GM21717 (cell line): ENCODE measurements at regions not wholly inside any gene's neighbourhood (a gene's known extent, or its start where the extent isn't known, plus 50 kb on each side); places are given as distances from the start of the nearest gene placed in this dataset.
"Not testable (repeated sequence)": the region's sequence is repeated elsewhere in the genome, so short reads cannot be mapped to it uniquely, and the experiment has no call there.

Experiments
- ATAC-seq: cut with Tn5 transposase; IDR thresholded peaks from one replicate; pipeline ENCODE4 v1.9.1; 2021; ENCODE audit warnings: mild to moderate bottlenecking, moderate library complexity; ENCODE audit not compliant: unreplicated experiment

DNA sequence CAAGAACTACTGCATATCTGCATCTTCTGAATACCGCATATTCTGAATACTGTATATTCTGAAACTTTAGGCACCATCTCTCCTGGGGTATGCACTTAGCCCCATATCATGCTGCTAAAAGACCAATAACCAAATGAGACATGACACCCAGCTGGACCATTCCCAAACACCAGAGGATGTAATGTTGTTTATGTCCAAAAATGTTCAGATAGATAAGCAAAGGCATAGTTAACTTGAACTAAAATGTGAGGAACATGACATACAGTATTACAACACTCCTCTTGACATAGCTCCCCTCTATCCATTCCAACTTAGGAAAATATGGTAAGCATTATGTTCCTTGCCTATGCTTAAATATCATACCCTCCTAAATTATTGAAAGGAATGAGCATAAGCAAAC, 127.3 kb downstream of the TENT5A start:
- no peak for ATAC-seq

DNA sequence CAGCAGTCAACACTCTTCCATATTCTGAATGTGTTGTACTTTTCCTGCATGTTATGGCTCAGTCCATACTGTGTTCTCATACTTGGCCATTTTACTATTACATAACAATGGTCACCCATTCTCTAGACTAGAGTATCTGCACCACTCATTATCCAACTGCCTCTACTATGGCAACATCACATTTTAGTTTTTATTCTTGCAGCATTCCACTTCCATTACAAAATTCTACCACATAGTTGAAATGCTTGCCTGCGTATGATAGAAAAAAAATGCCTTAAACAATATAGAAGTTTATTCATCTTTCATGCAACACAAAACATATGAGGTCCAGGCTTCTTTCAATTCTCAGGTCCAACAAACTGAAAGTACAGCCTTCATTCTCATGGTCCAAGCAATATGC, 128.0 kb downstream of the TENT5A start:
- no peak for ATAC-seq

DNA sequence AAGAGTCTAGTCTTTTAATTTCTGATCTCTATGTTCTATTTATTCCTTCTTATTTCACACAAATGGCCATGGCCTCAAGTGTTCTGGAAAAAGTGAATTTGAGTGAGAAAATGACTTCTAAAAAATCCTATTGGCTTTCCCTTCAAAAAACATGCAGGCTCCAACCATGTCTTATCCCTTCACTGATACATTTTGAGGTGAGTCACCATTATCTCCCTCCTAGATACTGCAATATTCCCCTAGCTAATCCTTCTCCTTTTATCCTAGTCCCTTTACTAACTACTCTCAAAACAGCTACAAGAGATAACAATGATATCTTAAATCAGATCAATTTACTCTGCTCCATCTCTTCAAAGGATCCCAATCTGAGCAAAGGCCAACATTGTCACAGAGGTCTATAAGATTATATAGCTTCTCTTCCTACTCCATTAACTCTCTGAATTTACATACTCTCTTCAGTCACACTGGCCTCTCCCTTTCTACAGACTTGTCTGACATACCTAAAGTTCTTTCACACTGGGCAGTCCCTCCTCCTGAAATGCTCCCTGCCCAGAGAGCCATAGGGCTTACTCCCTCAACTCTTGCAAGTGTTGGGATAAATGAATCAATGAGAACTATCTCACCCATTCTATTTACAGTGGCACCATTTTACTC, 129.2 kb downstream of the TENT5A start:
- ATAC-seq, result no peak

DNA sequence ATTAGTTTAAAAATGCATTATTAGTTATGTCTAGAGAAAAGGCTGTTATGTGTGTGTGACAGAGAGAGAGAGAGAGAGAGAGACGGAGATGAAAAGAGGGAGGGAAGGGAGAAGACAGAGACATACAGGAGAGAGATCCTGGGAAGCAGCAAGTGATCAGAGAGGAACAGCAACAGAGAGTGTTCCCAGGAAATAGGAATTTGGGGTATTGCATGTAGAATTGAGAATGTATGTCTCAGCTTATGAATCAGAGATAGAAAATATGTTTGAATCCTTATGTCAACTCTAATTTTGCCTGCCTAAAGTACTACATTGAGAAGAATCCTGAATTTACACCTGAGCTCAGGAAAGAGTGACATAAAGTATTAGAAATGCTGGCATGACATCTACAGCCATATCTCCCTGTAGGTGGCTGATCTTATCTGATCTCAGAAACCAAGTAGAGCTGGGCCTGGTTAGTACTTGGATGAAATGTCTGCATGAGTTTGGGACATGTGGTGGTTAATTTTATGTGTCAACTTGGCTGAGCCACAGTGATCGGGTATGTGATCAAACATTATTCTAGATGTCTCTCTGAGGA, 130.6 kb downstream of the TENT5A start:
- no peak for ATAC-seq

DNA sequence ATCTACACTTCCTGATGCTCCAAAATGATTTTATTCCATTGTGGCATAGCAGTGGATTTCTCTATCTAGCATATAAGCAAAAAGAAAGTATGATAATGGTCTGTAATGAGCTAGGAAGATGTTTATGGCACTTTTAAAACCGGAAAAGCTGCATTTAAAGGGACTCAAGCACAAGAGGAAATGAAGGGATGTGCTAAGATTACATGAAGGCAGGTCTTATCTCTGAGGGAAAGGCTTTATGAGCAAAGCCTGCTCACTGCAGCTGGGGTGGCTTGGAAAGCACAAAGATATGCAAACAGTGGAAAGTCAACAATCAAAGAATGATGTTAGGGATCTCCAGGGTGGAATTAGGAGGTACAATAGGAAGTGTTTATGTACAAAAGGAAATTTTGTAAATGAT, 138.2 kb downstream of the TENT5A start:
- ATAC-seq, result no peak

DNA sequence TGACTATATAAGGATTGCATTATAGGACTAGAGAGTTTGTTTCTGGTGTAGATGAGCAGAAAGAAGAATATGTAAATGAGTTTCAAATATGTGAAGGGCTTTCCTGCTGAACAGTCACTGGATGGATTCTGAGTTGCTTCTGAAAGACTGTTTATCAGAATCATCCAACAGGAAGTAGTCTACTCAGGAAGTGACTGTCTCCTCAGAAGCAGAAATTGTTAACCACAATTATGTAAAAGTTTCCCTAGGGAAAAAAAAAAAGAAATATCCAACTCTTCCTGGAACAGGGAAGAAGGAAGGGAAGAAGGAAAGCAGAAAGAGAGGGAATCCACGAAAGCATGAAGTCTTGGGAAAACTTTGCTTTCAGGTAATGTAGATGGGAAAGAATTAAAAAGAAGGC, 138.9 kb downstream of the TENT5A start:
- no peak for ATAC-seq

DNA sequence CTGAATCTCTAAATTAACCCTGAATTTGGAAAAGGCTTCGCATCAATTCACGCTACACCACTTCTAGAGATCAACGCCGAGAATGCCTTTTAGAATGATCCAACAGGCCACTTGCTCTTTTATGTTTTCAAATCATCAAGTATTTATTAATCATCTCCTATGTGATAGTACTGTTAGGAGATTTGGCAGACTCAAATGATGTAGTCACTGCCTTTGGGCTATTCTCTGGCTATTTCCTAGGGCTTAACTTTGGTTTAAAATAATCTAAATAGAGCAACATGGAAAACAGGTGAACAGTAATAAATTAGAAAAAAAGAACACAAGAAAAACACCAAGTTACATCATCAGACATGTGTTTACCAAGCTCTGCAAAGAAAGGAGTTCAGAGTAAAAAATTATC, 140.3 kb downstream of the TENT5A start:
- no peak for ATAC-seq

DNA sequence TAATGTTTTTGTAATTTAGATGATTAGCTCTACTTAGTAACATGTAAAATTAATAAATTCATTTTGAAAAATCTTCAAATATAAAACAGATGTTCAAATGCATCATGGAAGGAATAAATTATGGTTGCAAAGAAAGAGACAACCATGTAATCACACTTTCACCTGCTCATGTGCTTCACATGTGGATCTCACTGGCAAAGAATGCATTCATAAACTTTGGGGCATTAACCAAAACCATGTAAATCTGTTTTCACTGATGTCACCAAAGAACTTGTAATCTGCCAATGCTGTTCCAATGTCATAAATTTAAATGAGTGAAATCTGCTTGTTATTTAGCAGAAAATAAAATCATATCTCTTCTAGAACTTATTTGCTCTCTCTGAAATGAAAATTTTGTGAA, 142.7 kb downstream of the TENT5A start:
- no peak for ATAC-seq

DNA sequence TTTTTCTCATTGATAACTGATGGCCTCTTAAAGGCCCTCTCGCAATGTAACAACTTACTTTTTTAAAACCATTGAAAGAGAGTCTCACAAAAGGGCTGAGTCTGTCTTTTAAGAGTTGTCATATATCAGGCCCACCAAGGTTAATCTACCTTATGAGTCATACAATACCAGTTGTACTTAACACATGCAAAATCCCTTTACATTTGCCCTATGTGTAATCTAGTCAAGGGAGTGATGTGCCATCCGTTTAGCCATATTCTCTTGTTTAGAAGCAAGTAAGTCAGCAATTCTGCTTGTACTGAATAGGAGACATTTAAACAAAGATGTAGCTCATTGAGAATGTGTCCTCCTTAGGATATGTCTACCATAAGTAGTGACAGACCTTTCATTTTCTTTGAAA, 143.7 kb downstream of the TENT5A start:
- no peak for ATAC-seq

DNA sequence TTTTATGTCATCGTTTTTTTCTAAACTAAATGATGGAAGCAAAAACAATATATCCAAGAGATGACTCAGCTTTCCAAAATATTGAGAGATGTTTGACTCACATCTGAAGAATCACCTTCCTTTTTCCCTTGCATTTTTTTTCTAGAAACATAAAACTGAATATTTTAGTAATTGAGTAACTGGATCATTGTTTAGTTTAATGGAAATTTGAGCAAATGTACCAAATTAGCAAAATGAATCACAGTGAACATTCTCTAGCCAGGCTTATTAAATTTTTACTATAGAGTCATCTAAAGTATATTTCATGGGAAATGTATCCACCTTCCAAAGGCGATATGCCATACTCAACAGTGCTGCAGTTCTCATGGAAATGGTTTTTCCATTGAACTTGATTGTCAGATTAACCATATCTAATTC, 145.5 kb downstream of the TENT5A start:
- no peak for ATAC-seq

DNA sequence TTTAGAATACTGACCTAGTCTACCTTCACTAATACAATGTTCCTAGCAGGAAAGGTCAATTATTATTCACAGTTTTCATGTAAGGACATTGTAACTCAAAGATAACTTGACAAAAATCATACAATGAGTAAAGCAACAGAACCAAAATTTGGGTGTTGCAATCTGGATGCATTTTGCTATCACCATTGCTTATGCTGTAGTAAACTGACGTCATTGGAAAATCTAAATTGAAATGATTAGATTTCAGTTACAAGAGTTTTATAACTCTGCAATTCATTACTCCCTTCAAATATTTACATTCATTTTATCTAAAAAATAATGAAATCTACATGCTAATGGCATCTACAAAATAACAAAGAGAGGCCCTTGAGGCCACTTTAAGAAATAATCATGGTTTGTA, 147.0 kb downstream of the TENT5A start:
- no peak for ATAC-seq

DNA sequence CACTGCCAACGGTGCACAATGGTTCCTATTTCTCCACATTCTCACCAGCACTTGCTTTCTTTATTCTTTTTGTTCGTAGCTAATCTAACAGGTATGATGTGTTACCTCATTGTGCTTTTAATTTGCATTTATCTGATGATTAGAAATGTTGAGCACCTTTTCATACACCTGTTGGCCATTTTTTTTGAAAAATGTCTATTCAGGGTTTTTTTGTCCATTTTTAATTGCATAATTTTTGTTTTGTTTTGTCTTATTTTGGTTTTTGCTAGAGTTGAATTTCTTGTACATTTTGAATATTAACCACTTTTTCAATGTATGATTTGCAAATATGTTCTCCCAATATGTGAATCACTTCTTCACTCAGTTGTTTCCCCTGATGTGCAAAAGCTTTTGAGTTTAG, 150.6 kb downstream of the TENT5A start:
- ATAC-seq, result no peak

DNA sequence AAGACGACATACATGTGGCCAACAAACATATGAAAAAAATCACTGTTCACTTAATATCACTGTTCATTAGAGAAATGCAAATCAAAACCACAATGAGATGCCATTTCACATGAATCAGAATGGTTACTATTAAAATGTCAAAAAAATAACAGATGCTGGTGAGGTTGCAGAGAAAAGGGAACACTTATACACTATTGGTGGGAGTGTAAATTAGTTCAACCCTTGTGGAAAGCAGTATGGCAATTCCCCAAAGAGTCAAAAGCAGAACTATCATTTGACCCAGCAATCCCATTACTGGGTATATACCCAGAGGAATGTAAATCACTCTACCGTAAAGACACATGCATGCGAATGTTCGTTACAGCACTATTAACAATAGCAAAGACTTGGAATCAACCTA, 152.0 kb downstream of the TENT5A start:
- ATAC-seq, result not testable (repeated sequence)

DNA sequence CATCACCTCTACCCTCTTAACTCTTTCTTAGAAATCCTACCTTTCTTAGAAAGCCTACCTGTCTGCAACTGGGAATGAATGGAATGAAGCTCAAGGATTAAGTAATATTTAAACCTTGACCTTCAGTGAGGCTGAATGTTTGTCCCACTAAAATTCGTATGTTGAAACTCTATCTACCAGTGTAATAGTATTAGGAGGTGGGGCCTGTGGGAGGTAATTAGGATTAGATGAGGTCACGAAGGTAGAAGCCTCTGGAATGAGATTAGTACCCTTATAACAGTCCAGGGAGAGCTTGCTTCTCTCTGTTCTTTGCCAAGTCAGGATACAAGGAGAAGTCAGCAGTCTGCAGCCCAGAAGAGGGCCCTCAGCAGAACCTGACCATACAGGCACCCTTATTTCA, 158.0 kb downstream of the TENT5A start:
- no peak for ATAC-seq

DNA sequence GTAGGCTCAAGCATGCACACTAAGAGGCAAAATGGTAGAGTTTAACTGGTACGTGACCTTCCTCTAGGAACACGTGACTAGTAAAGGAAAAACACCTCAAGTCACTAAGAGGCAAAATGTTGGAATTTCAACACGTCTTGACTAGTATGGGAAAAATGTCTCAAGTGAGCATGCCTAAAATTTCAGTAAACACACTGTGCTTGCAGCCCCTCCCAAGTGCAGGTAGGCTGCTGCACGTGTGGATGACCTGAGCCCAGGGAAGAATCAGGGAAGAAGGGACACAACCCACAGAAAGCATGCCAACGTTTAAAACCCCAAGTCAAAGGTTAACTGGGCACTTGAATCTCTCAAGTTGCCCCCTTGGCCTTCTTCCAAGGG, 162.2 kb downstream of the TENT5A start:
- ATAC-seq, result no peak

DNA sequence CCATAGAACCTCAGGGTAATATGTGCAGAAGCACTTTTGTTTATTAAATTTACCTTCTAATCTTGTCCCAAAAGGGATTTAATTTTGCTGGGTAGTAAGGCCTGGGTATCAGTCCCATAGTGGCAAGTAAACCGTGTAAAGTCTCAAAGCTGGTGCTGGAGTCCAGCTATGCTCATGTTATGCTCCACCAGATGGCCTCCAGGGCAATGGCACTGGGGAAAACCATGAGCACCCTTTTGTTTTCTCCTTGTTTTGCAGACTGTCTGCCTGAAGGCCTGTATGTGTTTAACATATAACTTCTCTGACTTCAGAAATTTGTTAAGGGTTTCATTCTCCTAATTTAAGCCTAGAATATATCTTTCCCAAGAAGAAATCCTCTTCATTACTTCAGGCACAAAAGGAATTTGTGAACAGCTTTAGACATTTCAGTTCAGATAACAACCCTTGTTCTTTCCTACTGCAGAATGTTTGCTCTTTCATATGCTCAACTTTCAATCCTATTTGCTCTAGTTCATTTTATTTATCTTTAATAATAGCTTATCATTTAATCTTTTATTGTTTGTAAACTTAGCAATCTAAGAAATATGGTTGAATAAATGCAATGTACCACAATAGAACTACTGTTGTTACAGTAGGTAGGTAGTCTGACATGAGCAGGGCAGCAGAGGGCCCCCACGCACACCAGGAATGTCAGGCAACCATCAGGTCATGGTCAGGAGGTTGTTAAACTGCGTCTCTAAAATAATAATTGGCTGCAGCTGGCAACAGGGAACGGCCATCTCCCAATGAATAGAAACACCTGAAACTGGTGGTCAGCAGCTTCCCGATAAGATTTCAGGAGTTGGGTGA, 162.8 kb downstream of the TENT5A start:
- ATAC-seq, result no peak

DNA sequence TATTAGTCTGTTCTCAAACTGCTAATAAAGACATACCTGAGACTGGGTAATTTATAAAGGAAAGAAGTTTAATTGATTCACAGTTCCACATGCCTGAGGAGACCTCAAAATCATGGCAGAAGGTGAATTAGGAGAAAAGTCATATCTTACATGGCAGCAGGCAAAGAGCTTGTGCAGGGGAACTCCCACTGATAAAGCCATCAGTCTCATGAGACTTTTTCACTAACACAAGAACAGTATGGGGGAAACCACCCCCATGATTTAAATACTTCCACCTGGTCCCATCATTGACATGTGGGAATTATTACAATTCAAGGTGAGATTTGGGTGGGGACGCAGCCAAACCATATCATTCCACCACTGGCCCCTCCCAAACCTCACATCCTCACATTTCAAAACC, 166.8 kb downstream of the TENT5A start:
- not testable (repeated sequence) for ATAC-seq

DNA sequence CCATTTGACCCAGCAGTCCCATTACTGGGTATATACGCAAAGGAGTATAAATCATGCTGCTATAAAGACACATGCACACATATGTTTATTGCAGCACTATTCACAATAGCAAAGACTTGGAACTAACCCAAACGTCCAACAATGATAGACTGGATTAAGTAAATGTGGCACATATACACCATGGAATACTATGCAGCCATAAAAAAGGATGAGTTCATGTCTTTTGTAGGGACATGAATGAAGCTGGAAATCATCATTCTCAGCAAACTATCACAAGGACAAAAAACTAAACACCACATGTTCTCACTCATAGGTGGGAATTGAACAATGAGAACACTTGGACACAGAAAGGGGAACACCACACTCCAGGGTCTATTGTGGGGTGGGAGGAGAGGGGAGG, 168.3 kb downstream of the TENT5A start:
- ATAC-seq, result not testable (repeated sequence)

DNA sequence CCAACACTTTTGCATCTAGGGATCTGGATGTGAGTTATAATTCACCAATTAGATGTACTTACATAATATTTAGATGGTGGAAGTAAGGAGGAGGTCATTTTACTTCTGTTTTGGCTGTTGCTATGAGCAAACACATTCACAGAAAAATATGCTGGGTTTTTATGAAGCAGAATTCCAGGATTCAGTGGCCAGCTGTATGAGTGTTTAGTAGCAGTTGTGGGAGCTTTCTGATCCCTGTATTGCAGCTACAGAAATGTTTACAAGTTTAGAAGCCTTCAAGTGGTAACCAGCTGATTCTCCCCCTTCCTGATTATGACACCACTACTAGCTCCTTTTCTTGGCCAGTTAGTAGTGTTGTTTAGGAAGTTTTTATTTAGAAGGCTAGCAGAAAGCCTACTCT, 177.0 kb downstream of the TENT5A start:
- ATAC-seq, result no peak

DNA sequence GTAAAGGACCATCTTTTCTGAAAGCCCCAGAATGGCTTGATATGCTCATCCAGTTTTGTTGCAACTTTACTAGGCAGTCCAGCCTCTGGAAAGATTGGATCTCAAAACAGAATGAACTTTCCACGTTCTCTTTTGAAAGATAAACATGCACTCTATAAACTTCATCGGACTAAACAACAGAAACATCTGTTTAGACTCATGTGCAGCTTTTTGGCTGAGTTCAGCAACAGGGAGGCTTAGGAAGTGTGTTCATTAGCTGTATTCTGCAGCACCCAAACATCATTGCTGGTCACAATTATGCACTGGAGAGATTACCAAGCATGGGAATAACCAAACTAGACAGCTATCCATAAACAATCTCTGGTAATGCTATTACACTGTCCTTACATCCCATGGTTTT, 180.5 kb downstream of the TENT5A start:
- no peak for ATAC-seq

DNA sequence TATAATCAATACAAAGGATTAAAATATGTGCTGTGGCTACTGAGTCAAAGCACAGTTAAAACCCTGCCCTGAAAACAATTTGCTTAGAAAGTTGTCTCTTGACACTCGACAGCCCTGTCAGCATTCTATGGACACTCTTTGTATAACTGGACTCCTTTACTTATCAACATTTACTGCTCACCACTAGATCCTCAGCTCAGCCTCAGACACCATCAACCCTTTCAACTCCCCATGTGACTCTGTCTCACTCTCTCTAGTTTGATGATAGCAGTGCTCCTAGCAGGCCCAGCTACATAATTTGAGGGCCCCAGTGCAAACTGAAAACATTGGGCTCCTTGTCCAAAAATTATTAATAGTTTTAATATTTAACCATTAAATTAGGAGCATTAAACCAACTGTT, 181.8 kb downstream of the TENT5A start:
- no peak for ATAC-seq

DNA sequence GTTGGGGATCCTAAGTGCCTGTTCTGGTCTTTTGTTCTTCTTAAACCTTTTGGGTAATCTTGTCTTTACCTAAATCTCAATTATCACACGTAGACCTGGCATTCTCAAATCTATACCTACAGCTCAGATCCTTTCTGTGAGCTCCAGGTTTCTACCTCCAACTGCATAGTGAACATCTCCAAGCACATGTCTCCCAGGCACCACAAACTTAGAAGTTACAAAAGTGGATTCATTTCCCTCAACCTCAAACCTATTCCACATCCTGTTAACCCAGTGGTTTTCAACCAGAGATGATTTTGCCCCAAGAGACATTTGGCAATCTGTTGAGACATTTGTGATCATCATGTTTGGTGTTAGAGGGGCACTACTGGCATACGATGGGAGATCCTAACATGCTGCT, 183.5 kb downstream of the TENT5A start:
- no peak for ATAC-seq
